Naive thymus-derived CD4-positive, alpha-beta T cell (primary cell): ENCODE measurements at regions not wholly inside any gene's neighbourhood (a gene's known extent, or its start where the extent isn't known, plus 50 kb on each side); places are given as distances from the start of the nearest gene placed in this dataset.

Experiments used
- ATAC-seq: fragments of 150-1000 bp; cut with Tn5 transposase; 2 replicates; pipeline ENCODE4 v1.10.0; 2021; ENCODE audit warnings: mild to moderate bottlenecking, moderate library complexity
- CTCF ChIA-PET: fragments of 350-600 bp; sonication (Branson Sonifier 250); formaldehyde crosslinking; loops from one replicate; lab custom pipeline; 2021; ENCODE audit warnings: antibody characterized with exemption; lab: Charles Lee
- POLR2A ChIA-PET: fragments of 350-600 bp; sonication (Branson Sonifier 250); formaldehyde crosslinking; loops from one replicate; lab custom pipeline; 2021; ENCODE audit warnings: antibody characterized with exemption, inconsistent platforms; lab: Charles Lee
- DNase-seq, 9 donors: peaks; one replicate each; pipeline versions ENCODE4 v3.0.0 to v3.0.0-alpha.2; 2020 to 2022; ENCODE audit warnings: mixed read lengths in 1 of 9
- H3K27ac ChIP-seq: one replicate; pipeline ENCODE4 v1.7.0; 2013; ENCODE audit warnings: mild to moderate bottlenecking, low read depth, low read length, moderate library complexity
- H3K27me3 ChIP-seq, 2 donors: one replicate each; pipeline ENCODE4 v1.7.0; 2013; ENCODE audit warnings: low read length in 2 of 2, mild to moderate bottlenecking in 2 of 2, moderate library complexity in 2 of 2; ENCODE audit not compliant: control insufficient read depth in 2 of 2, insufficient read depth in 2 of 2
- H3K36me3 ChIP-seq, 3 experiments: 1 replicate in 2 of 3; 2 replicates in 1 of 3; pipeline ENCODE4 v1.7.0; 2013; ENCODE audit warnings: low read length in 3 of 3, mild to moderate bottlenecking in 3 of 3, moderate library complexity in 1 of 3; ENCODE audit not compliant: insufficient read depth in 3 of 3, control insufficient read depth in 2 of 3
- H3K4me1 ChIP-seq, 2 donors: one replicate each; pipeline ENCODE4 v1.7.0; 2013; ENCODE audit warnings: low read length in 2 of 2, mild to moderate bottlenecking in 2 of 2, moderate library complexity in 1 of 2; ENCODE audit not compliant: control insufficient read depth in 2 of 2, insufficient read depth in 2 of 2
- H3K4me3 ChIP-seq: 2 replicates; pipeline ENCODE4 v1.7.0; 2013; ENCODE audit warnings: mild to moderate bottlenecking, low read length
- H3K9me3 ChIP-seq, 3 experiments: 1 replicate in 2 of 3; 2 replicates in 1 of 3; pipeline ENCODE4 v1.7.0; 2013; ENCODE audit warnings: low read length in 3 of 3; ENCODE audit not compliant: control insufficient read depth in 2 of 3
- H3K27ac Mint-ChIP-seq, 9 donors: one replicate each; pipeline ENCODE4 v1.8.0; 2020 to 2022; ENCODE audit warnings: mixed read lengths in 9 of 9, mild to moderate bottlenecking in 8 of 9, moderate library complexity in 5 of 9, inconsistent platforms in 2 of 9
- H3K27me3 Mint-ChIP-seq, 5 donors: one replicate each; pipeline ENCODE4 v1.8.0; 2021 to 2022; ENCODE audit warnings: mixed read lengths in 5 of 5, mild to moderate bottlenecking in 1 of 5
- H3K36me3 Mint-ChIP-seq, 5 donors: one replicate each; pipeline ENCODE4 v1.8.0; 2020 to 2022; ENCODE audit warnings: mixed read lengths in 5 of 5, mild to moderate bottlenecking in 3 of 5, inconsistent platforms in 1 of 5
- H3K4me1 Mint-ChIP-seq, 7 donors: one replicate each; pipeline ENCODE4 v1.8.0; 2020 to 2022; ENCODE audit warnings: mixed read lengths in 7 of 7, mild to moderate bottlenecking in 3 of 7, inconsistent platforms in 1 of 7
- H3K4me3 Mint-ChIP-seq, 10 donors: one replicate each; pipeline ENCODE4 v1.8.0; 2020 to 2022; ENCODE audit warnings: mild to moderate bottlenecking in 10 of 10, mixed read lengths in 10 of 10, moderate library complexity in 6 of 10, inconsistent platforms in 2 of 10
- H3K9me3 Mint-ChIP-seq, 11 donors: one replicate each; pipeline ENCODE4 v1.8.0; 2020 to 2022; ENCODE audit warnings: mixed read lengths in 11 of 11, mild to moderate bottlenecking in 4 of 11, inconsistent platforms in 1 of 11, moderate library complexity in 1 of 11
- intact Hi-C, 2 donors: fragments of 100-400 bp; cut with micrococcal nuclease; formaldehyde crosslinking; loops; one replicate each; pipeline ENCODE4 v1.15.1; 2023

GRCh38 chr4:33551244-33551643 lies 2693.1 kb downstream of the ARAP2 start:
- no peak for ATAC-seq
- no peak overlapping the region for H3K27ac ChIP-seq
- no peaks in the 10 kb centered on the region for H3K36me3 ChIP-seq
- POLR2A ChIA-PET = no interaction called here
- CTCF ChIA-PET = no interaction called here
- DNase-seq = no peak
- Mint-ChIP-seq H3K36me3 (peaks cover 0 to 8% (median 0%) of the 10 kb centered on the region in 5 donors), H3K4me3 (no peak overlapping the region), H3K27ac (no peak overlapping the region), H3K27me3 (no peaks in the 10 kb centered on the region), H3K9me3 (peaks cover 10 to 52% (median 19%) of the 10 kb centered on the region in 11 donors), H3K4me1 (no peaks in the 10 kb centered on the region)
- no peaks in the 10 kb centered on the region for H3K27me3 ChIP-seq
- no peaks in the 10 kb centered on the region for H3K4me1 ChIP-seq
- H3K4me3 ChIP-seq = no peak overlapping the region
- H3K9me3 ChIP-seq = peaks cover 0 to 3% (median 0%) of the 10 kb centered on the region in 3 experiments
- intact Hi-C loops = no loop called here

- no peak for ATAC-seq
- H3K4me3 Mint-ChIP-seq = no peak overlapping the region
Observed at GRCh38 chr4:33561259-33561658, 2683.1 kb downstream of the ARAP2 start.

GRCh38 chr4:33566649-33567048 lies 2677.7 kb downstream of the ARAP2 start:
- intact Hi-C loops = no loop called here
- Histone ChIP-seq H3K4me3 (no peak overlapping the region), H3K27me3 (no peaks in the 10 kb centered on the region), H3K4me1 (no peaks in the 10 kb centered on the region), H3K9me3 (no peaks in the 10 kb centered on the region), H3K27ac (no peak overlapping the region), H3K36me3 (no peaks in the 10 kb centered on the region)
- H3K27ac Mint-ChIP-seq = no peak overlapping the region
- ChIA-PET CTCF (no interaction called here), POLR2A (no interaction called here)
- no peaks in the 10 kb centered on the region for H3K4me1 Mint-ChIP-seq
- H3K36me3 Mint-ChIP-seq = no peaks in the 10 kb centered on the region
- DNase-seq (no peak), ATAC-seq (no peak)
- H3K27me3 Mint-ChIP-seq = no peaks in the 10 kb centered on the region
- no peak overlapping the region for H3K4me3 Mint-ChIP-seq
- H3K9me3 Mint-ChIP-seq = peaks cover 0 to 10% (median 2%) of the 10 kb centered on the region in 11 donors

More at GRCh38 chr4:33561259-33561658, 2683.1 kb downstream of the ARAP2 start:
- H3K9me3 ChIP-seq = no peaks in the 10 kb centered on the region
- no peak for DNase-seq
- intact Hi-C loops = no loop called here
- H3K36me3 ChIP-seq = no peaks in the 10 kb centered on the region
- Mint-ChIP-seq H3K36me3 (no peaks in the 10 kb centered on the region), H3K27me3 (no peaks in the 10 kb centered on the region), H3K27ac (no peak overlapping the region), H3K4me1 (no peaks in the 10 kb centered on the region), H3K9me3 (peaks cover 0 to 9% (median 2%) of the 10 kb centered on the region in 11 donors)
- ChIA-PET CTCF (no interaction called here), POLR2A (no interaction called here)
- H3K27ac ChIP-seq = no peak overlapping the region
- H3K4me3 ChIP-seq = no peak overlapping the region
- H3K27me3 ChIP-seq = no peaks in the 10 kb centered on the region
- H3K4me1 ChIP-seq = no peaks in the 10 kb centered on the region

GRCh38 chr4:33577791-33578190 lies 2666.5 kb downstream of the ARAP2 start:
- H3K4me3 Mint-ChIP-seq = no peak overlapping the region
- H3K4me1 Mint-ChIP-seq = no peaks in the 10 kb centered on the region
- peaks cover 2 to 40% (median 5%) of the 10 kb centered on the region in 11 donors for H3K9me3 Mint-ChIP-seq
- no peak for DNase-seq
- ChIA-PET POLR2A (no interaction called here), CTCF (no interaction called here)
- Histone ChIP-seq H3K36me3 (no peaks in the 10 kb centered on the region), H3K4me1 (no peaks in the 10 kb centered on the region), H3K27me3 (no peaks in the 10 kb centered on the region), H3K4me3 (no peak overlapping the region), H3K27ac (no peak overlapping the region), H3K9me3 (no peaks in the 10 kb centered on the region)
- H3K27me3 Mint-ChIP-seq = no peaks in the 10 kb centered on the region
- ATAC-seq = no peak
- H3K36me3 Mint-ChIP-seq = no peaks in the 10 kb centered on the region
- H3K27ac Mint-ChIP-seq = no peak overlapping the region
- intact Hi-C loops = no loop called here

- no peaks in the 10 kb centered on the region for H3K36me3 Mint-ChIP-seq
- ChIA-PET CTCF (no interaction called here), POLR2A (no interaction called here)
- Histone ChIP-seq H3K9me3 (no peaks in the 10 kb centered on the region), H3K36me3 (no peaks in the 10 kb centered on the region), H3K27ac (no peak overlapping the region), H3K4me3 (no peak overlapping the region), H3K27me3 (no peaks in the 10 kb centered on the region), H3K4me1 (no peaks in the 10 kb centered on the region)
- ATAC-seq (no peak), DNase-seq (no peak)
- no peaks in the 10 kb centered on the region for H3K27me3 Mint-ChIP-seq
- intact Hi-C loops = no loop called here
- H3K4me1 Mint-ChIP-seq = no peaks in the 10 kb centered on the region
- H3K4me3 Mint-ChIP-seq = no peak overlapping the region
- no peak overlapping the region for H3K27ac Mint-ChIP-seq
- H3K9me3 Mint-ChIP-seq = peaks cover 0 to 35% (median 4%) of the 10 kb centered on the region in 11 donors
Observed at GRCh38 chr4:33579951-33580350, 2664.4 kb downstream of the ARAP2 start.

- peaks cover 6 to 59% (median 26%) of the 10 kb centered on the region in 11 donors for H3K9me3 Mint-ChIP-seq
- H3K27me3 ChIP-seq = no peaks in the 10 kb centered on the region
- H3K4me3 ChIP-seq = no peak overlapping the region
- no peaks in the 10 kb centered on the region for H3K36me3 ChIP-seq
- ATAC-seq = no peak
- H3K4me1 ChIP-seq = no peaks in the 10 kb centered on the region
- intact Hi-C loops = no loop called here
- no peaks in the 10 kb centered on the region for H3K4me1 Mint-ChIP-seq
- H3K27me3 Mint-ChIP-seq = no peaks in the 10 kb centered on the region
- ChIA-PET CTCF (no interaction called here), POLR2A (no interaction called here)
- H3K9me3 ChIP-seq = peaks cover 0 to 26% (median 7%) of the 10 kb centered on the region in 3 experiments
- no peak overlapping the region for H3K27ac Mint-ChIP-seq
- no peak for DNase-seq
- H3K36me3 Mint-ChIP-seq = peaks cover 0 to 11% (median 3%) of the 10 kb centered on the region in 5 donors
- no peak overlapping the region for H3K27ac ChIP-seq
- H3K4me3 Mint-ChIP-seq = no peak overlapping the region
Observed at GRCh38 chr4:33592701-33593100, 2651.6 kb downstream of the ARAP2 start.

- ChIA-PET POLR2A (no interaction called here), CTCF (no interaction called here)
- intact Hi-C loops = no loop called here
- peaks cover 5 to 45% (median 30%) of the 10 kb centered on the region in 11 donors for H3K9me3 Mint-ChIP-seq
- Histone ChIP-seq H3K4me1 (no peaks in the 10 kb centered on the region), H3K27ac (no peak overlapping the region), H3K4me3 (no peak overlapping the region), H3K36me3 (no peaks in the 10 kb centered on the region), H3K9me3 (peaks cover 0 to 28% (median 0%) of the 10 kb centered on the region in 3 experiments), H3K27me3 (no peaks in the 10 kb centered on the region)
- H3K27ac Mint-ChIP-seq = no peak overlapping the region
- no peak overlapping the region for H3K4me3 Mint-ChIP-seq
- ATAC-seq (no peak), DNase-seq (no peak)
- no peaks in the 10 kb centered on the region for H3K4me1 Mint-ChIP-seq
- H3K27me3 Mint-ChIP-seq = no peaks in the 10 kb centered on the region
- H3K36me3 Mint-ChIP-seq = peaks cover 0 to 4% (median 0%) of the 10 kb centered on the region in 5 donors
Observed at GRCh38 chr4:33606951-33607350, 2637.4 kb downstream of the ARAP2 start.
